ENCODE measurements at regions not wholly inside any gene's neighbourhood (a gene's known extent, or its start where the extent isn't known, plus 50 kb on each side); places are given as distances from the start of the nearest gene placed in this dataset.

- TF ChIP-seq CTCF (IDR thresholded peaks at IDR 0.05) = no peak
- no peak for TF ChIP-seq POLR2AphosphoS5 (IDR thresholded peaks at IDR 0.05)
- no peak for TF ChIP-seq POLR2A (IDR thresholded peaks at IDR 0.05)
These were observed 774.7 kb upstream of the ADGRL4 start for GRCh38 chr1:79781261-79781660.

All from prostate gland (tissue), 2 donors.